ENCODE measurements at regions not wholly inside any gene's neighbourhood (a gene's known extent, or its start where the extent isn't known, plus 50 kb on each side); places are given as distances from the start of the nearest gene placed in this dataset.

- no peaks in the 10 kb centered on the region for H3K36me3 ChIP-seq (ENCODE audit: control insufficient read depth, insufficient read depth, low read length)
- no peak overlapping the region for H3K4me3 ChIP-seq (ENCODE audit: low read length)
- ATAC-seq (no peak), DNase-seq (no peak)
- Mint-ChIP-seq H3K4me1 (no peaks in the 10 kb centered on the region), H3K27me3 (ENCODE audit: low read depth in 2 of 2) (no peaks in the 10 kb centered on the region), H3K27ac (no peak overlapping the region), H3K36me3 (no peaks in the 10 kb centered on the region), H3K4me3 (no peak overlapping the region), H3K9me3 (peaks cover 0 to 5% of the 10 kb centered on the region in 2 donors)
- H3K27ac ChIP-seq (ENCODE audit: low read length): no peak overlapping the region
- intact Hi-C loops (cut with micrococcal nuclease): no loop called here
- TF ChIP-seq, protein P1, sequence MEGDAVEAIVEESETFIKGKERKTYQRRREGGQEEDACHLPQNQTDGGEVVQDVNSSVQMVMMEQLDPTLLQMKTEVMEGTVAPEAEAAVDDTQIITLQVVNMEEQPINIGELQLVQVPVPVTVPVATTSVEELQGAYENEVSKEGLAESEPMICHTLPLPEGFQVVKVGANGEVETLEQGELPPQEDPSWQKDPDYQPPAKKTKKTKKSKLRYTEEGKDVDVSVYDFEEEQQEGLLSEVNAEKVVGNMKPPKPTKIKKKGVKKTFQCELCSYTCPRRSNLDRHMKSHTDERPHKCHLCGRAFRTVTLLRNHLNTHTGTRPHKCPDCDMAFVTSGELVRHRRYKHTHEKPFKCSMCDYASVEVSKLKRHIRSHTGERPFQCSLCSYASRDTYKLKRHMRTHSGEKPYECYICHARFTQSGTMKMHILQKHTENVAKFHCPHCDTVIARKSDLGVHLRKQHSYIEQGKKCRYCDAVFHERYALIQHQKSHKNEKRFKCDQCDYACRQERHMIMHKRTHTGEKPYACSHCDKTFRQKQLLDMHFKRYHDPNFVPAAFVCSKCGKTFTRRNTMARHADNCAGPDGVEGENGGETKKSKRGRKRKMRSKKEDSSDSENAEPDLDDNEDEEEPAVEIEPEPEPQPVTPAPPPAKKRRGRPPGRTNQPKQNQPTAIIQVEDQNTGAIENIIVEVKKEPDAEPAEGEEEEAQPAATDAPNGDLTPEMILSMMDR (IDR thresholded peaks at IDR 0.05): no peak
- no peaks in the 10 kb centered on the region for H3K27me3 ChIP-seq (ENCODE audit: control insufficient read depth, insufficient read depth, low read length)
- WGBS (ENCODE audit: insufficient coverage): no CpG with 5 or more reads among the region's 1 CpG
- no peaks in the 10 kb centered on the region for H3K4me1 ChIP-seq (ENCODE audit: control insufficient read depth, insufficient read depth, low read length)
- peaks cover 5% of the 10 kb centered on the region for H3K9me3 ChIP-seq (ENCODE audit: control insufficient read depth, insufficient read depth, low read length)
These were observed 160.7 kb upstream of the COL8A1 start for GRCh38 chr3:99477650-99478049.

DNA sequence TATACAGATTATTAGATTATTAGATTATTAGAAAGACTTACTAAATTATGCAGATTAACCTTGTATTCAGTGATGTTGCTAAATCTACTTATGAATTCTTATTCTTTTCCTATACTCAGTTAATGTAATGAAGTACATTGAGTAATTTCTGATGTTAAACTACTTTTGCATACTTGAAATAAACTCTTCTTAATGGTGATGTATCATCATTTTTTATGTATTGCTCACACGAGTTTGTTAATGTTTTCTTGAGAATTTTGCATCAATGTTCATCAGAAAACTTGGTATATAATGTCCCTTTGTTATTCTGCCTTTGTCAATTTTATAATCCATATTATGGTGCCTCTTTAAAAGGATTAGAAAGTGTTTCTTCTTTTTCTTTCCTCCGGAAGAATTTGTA is 163.2 kb upstream of the COL8A1 start:
- Mint-ChIP-seq H3K27ac (no peak overlapping the region), H3K4me1 (no peaks in the 10 kb centered on the region), H3K36me3 (no peaks in the 10 kb centered on the region), H3K9me3 (peaks cover 0 to 2% of the 10 kb centered on the region in 2 donors), H3K4me3 (no peak overlapping the region), H3K27me3 (ENCODE audit: low read depth in 2 of 2) (no peaks in the 10 kb centered on the region)
- no peak overlapping the region for H3K27ac ChIP-seq (ENCODE audit: low read length)
- no CpG with 5 or more reads among the region's 2 CpGs for WGBS (ENCODE audit: insufficient coverage)
- H3K27me3 ChIP-seq (ENCODE audit: control insufficient read depth, insufficient read depth, low read length): no peaks in the 10 kb centered on the region
- H3K4me1 ChIP-seq (ENCODE audit: control insufficient read depth, insufficient read depth, low read length): no peaks in the 10 kb centered on the region
- H3K9me3 ChIP-seq (ENCODE audit: control insufficient read depth, insufficient read depth, low read length): peaks cover 5% of the 10 kb centered on the region
- intact Hi-C loops (cut with micrococcal nuclease): no loop called here
- DNase-seq (no peak), ATAC-seq (no peak)
- TF ChIP-seq, protein P1 (IDR thresholded peaks at IDR 0.05): no peak
- H3K36me3 ChIP-seq (ENCODE audit: control insufficient read depth, insufficient read depth, low read length): no peaks in the 10 kb centered on the region
- no peak overlapping the region for H3K4me3 ChIP-seq (ENCODE audit: low read length)

DNA sequence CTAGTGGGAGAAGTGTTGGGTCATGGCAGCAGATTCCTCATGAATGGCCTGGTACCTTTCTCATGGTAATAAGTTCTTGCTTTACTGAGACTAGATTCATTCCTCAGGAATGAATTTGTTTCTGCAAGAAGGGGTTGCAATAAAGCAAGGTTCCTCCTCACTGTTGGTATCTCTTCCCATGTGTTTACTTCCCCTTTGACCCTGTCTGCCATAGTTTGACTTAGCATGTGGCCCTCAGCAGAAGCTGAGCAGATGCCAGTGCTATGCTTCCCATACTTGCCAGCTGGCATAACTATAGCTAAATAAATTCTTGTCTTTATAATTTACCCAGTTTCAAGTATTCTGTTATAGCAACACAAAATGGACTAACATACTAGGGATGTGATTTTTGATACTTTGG is 163.6 kb upstream of the COL8A1 start:
- TF ChIP-seq, protein P1 (IDR thresholded peaks at IDR 0.05): no peak

GRCh38 chr3:99473321-99473751 is 165.1 kb upstream of the COL8A1 start:
- no peaks in the 10 kb centered on the region for H3K4me1 ChIP-seq (ENCODE audit: control insufficient read depth, insufficient read depth, low read length)
- TF ChIP-seq, protein P1 (IDR thresholded peaks at IDR 0.05): no peak
- WGBS (ENCODE audit: insufficient coverage): 75% methylated on average over 1 of the region's 2 CpGs
- no peak for DNase-seq
- Mint-ChIP-seq H3K4me1 (no peaks in the 10 kb centered on the region), H3K9me3 (peaks cover 5% of the 10 kb centered on the region in 2 donors), H3K36me3 (no peaks in the 10 kb centered on the region), H3K4me3 (no peak overlapping the region), H3K27ac (no peak overlapping the region), H3K27me3 (ENCODE audit: low read depth in 2 of 2) (no peaks in the 10 kb centered on the region)
- intact Hi-C loops (cut with micrococcal nuclease): no loop called here
- no peak overlapping the region for H3K27ac ChIP-seq (ENCODE audit: low read length)
- no peak for ATAC-seq
- no peaks in the 10 kb centered on the region for H3K27me3 ChIP-seq (ENCODE audit: control insufficient read depth, insufficient read depth, low read length)
- H3K36me3 ChIP-seq (ENCODE audit: control insufficient read depth, insufficient read depth, low read length): no peaks in the 10 kb centered on the region
- H3K4me3 ChIP-seq (ENCODE audit: low read length): no peak overlapping the region
- H3K9me3 ChIP-seq (ENCODE audit: control insufficient read depth, insufficient read depth, low read length): no peaks in the 10 kb centered on the region

More for the DNA sequence above, 163.6 kb upstream of the COL8A1 start:
- H3K4me1 Mint-ChIP-seq: no peaks in the 10 kb centered on the region
- Histone ChIP-seq H3K4me1 (ENCODE audit: control insufficient read depth, insufficient read depth, low read length) (no peaks in the 10 kb centered on the region), H3K27ac (ENCODE audit: low read length) (no peak overlapping the region), H3K27me3 (ENCODE audit: control insufficient read depth, insufficient read depth, low read length) (no peaks in the 10 kb centered on the region), H3K9me3 (ENCODE audit: control insufficient read depth, insufficient read depth, low read length) (peaks cover 5% of the 10 kb centered on the region), H3K4me3 (ENCODE audit: low read length) (no peak overlapping the region), H3K36me3 (ENCODE audit: control insufficient read depth, insufficient read depth, low read length) (no peaks in the 10 kb centered on the region)
- H3K27me3 Mint-ChIP-seq (ENCODE audit: low read depth in 2 of 2): no peaks in the 10 kb centered on the region
- H3K36me3 Mint-ChIP-seq: no peaks in the 10 kb centered on the region
- no peak for ATAC-seq
- peaks cover 0 to 2% of the 10 kb centered on the region in 2 donors for H3K9me3 Mint-ChIP-seq
- DNase-seq: no peak
- no peak overlapping the region for H3K4me3 Mint-ChIP-seq
- H3K27ac Mint-ChIP-seq: no peak overlapping the region
- intact Hi-C loops (cut with micrococcal nuclease): no loop called here

Data from natural killer cell (primary cell).